Duodenal mucosa (tissue), 2 donors: ENCODE measurements at regions not wholly inside any gene's neighbourhood (a gene's known extent, or its start where the extent isn't known, plus 50 kb on each side); places are given as distances from the start of the nearest gene placed in this dataset.

ENCODE experiments used
- H3K27ac ChIP-seq: one replicate; pipeline ENCODE4 v1.7.0; 2013; ENCODE audit warnings: low read depth, low read length
- H3K27me3 ChIP-seq, 2 donors: one replicate each; pipeline ENCODE4 v1.7.0; 2013; ENCODE audit warnings: low read length in 2 of 2, control low read depth in 1 of 2; ENCODE audit not compliant: insufficient read depth in 2 of 2, control insufficient read depth in 1 of 2
- H3K36me3 ChIP-seq, 2 donors: one replicate each; pipeline ENCODE4 v1.7.0; 2013; ENCODE audit warnings: low read length in 2 of 2, control low read depth in 1 of 2; ENCODE audit not compliant: insufficient read depth in 2 of 2, control insufficient read depth in 1 of 2
- H3K4me1 ChIP-seq, 2 donors: one replicate each; pipeline ENCODE4 v1.7.0; 2013; ENCODE audit warnings: low read length in 2 of 2, control low read depth in 1 of 2; ENCODE audit not compliant: insufficient read depth in 2 of 2, control insufficient read depth in 1 of 2
- H3K4me3 ChIP-seq, 2 donors: one replicate each; pipeline ENCODE4 v1.7.0; 2013; ENCODE audit warnings: low read length in 2 of 2, low read depth in 1 of 2
- H3K9ac ChIP-seq, 2 donors: one replicate each; pipeline ENCODE4 v1.7.0; 2013; ENCODE audit warnings: low read length in 2 of 2, low read depth in 1 of 2
- H3K9me3 ChIP-seq, 2 donors: one replicate each; pipeline ENCODE4 v1.7.0; 2013; ENCODE audit warnings: low read length in 2 of 2, control low read depth in 1 of 2; ENCODE audit not compliant: control insufficient read depth in 1 of 2

GRCh38 chr1:208637181-208637580 lies 393.0 kb upstream of the PLXNA2 start:
- H3K27me3 ChIP-seq = no peaks in the 10 kb centered on the region

GRCh38 chr1:208639382-208639781 lies 395.2 kb upstream of the PLXNA2 start:
- Histone ChIP-seq H3K27ac (no peak overlapping the region), H3K9ac (no peak overlapping the region), H3K4me1 (no peaks in the 10 kb centered on the region), H3K4me3 (no peak overlapping the region), H3K27me3 (no peaks in the 10 kb centered on the region), H3K36me3 (no peaks in the 10 kb centered on the region), H3K9me3 (no peaks in the 10 kb centered on the region)

More at GRCh38 chr1:208637181-208637580, 393.0 kb upstream of the PLXNA2 start:
- H3K4me3 ChIP-seq = no peak overlapping the region
- no peaks in the 10 kb centered on the region for H3K9me3 ChIP-seq
- H3K9ac ChIP-seq = no peak overlapping the region
- no peaks in the 10 kb centered on the region for H3K36me3 ChIP-seq
- H3K4me1 ChIP-seq = no peaks in the 10 kb centered on the region
- H3K27ac ChIP-seq = no peak overlapping the region

GRCh38 chr1:208640295-208640694 lies 396.1 kb upstream of the PLXNA2 start:
- no peaks in the 10 kb centered on the region for H3K36me3 ChIP-seq
- H3K27ac ChIP-seq = no peak overlapping the region
- H3K9ac ChIP-seq = no peak overlapping the region
- no peak overlapping the region for H3K4me3 ChIP-seq
- H3K9me3 ChIP-seq = no peaks in the 10 kb centered on the region
- H3K4me1 ChIP-seq = no peaks in the 10 kb centered on the region
- no peaks in the 10 kb centered on the region for H3K27me3 ChIP-seq

GRCh38 chr1:208641579-208642280 lies 397.5 kb upstream of the PLXNA2 start:
- H3K36me3 ChIP-seq = no peaks in the 10 kb centered on the region
- no peaks in the 10 kb centered on the region for H3K27me3 ChIP-seq
- H3K9ac ChIP-seq = no peak overlapping the region
- no peak overlapping the region for H3K27ac ChIP-seq
- no peaks in the 10 kb centered on the region for H3K4me1 ChIP-seq
- no peaks in the 10 kb centered on the region for H3K9me3 ChIP-seq
- no peak overlapping the region for H3K4me3 ChIP-seq

- Histone ChIP-seq H3K9me3 (no peaks in the 10 kb centered on the region), H3K9ac (no peak overlapping the region), H3K4me1 (no peaks in the 10 kb centered on the region), H3K27ac (no peak overlapping the region), H3K36me3 (no peaks in the 10 kb centered on the region), H3K27me3 (no peaks in the 10 kb centered on the region), H3K4me3 (no peak overlapping the region)
Observed at GRCh38 chr1:208643005-208643597, 398.9 kb upstream of the PLXNA2 start.

- Histone ChIP-seq H3K4me3 (no peak overlapping the region), H3K4me1 (no peaks in the 10 kb centered on the region), H3K27ac (no peak overlapping the region), H3K36me3 (no peaks in the 10 kb centered on the region), H3K9ac (no peak overlapping the region), H3K9me3 (no peaks in the 10 kb centered on the region), H3K27me3 (no peaks in the 10 kb centered on the region)
Observed at GRCh38 chr1:208644401-208645160, 400.4 kb upstream of the PLXNA2 start.

- H3K27me3 ChIP-seq = peaks cover 0 to 4% of the 10 kb centered on the region in 2 donors
- no peaks in the 10 kb centered on the region for H3K4me1 ChIP-seq
- H3K27ac ChIP-seq = no peak overlapping the region
- no peak overlapping the region for H3K4me3 ChIP-seq
- no peaks in the 10 kb centered on the region for H3K36me3 ChIP-seq
- no peak overlapping the region for H3K9ac ChIP-seq
- H3K9me3 ChIP-seq = no peaks in the 10 kb centered on the region
Observed at GRCh38 chr1:208646431-208646830, 402.2 kb upstream of the PLXNA2 start.

GRCh38 chr1:208648146-208648545 lies 404.0 kb upstream of the PLXNA2 start:
- H3K36me3 ChIP-seq = no peaks in the 10 kb centered on the region
- H3K4me3 ChIP-seq = no peak overlapping the region
- H3K27ac ChIP-seq = no peak overlapping the region
- peaks cover 0 to 4% of the 10 kb centered on the region in 2 donors for H3K27me3 ChIP-seq
- H3K9ac ChIP-seq = no peak overlapping the region
- no peaks in the 10 kb centered on the region for H3K9me3 ChIP-seq
- no peaks in the 10 kb centered on the region for H3K4me1 ChIP-seq

- Histone ChIP-seq H3K27ac (no peak overlapping the region), H3K4me3 (no peak overlapping the region), H3K36me3 (no peaks in the 10 kb centered on the region), H3K9me3 (no peaks in the 10 kb centered on the region), H3K27me3 (peaks cover 0 to 4% of the 10 kb centered on the region in 2 donors), H3K9ac (no peak overlapping the region), H3K4me1 (no peaks in the 10 kb centered on the region)
Observed at GRCh38 chr1:208652296-208653160, 408.3 kb upstream of the PLXNA2 start.
